WTC11 (cell line): ENCODE measurements at regions not wholly inside any gene's neighbourhood (a gene's known extent, or its start where the extent isn't known, plus 50 kb on each side); places are given as distances from the start of the nearest gene placed in this dataset.

ENCODE experiments used
- ATAC-seq: fragments of 200-7000 bp; cut with Tn5 transposase; 2 replicates; pipeline ENCODE4 v1.10.0; 2021; ENCODE audit warnings: mild to moderate bottlenecking, moderate library complexity
- CTCF ChIA-PET: fragments of 300-600 bp; sonication (Branson Sonifier 250); formaldehyde crosslinking; loops from one replicate; lab custom pipeline; 2021; ENCODE audit warnings: antibody characterized with exemption; lab: Charles Lee
- POLR2A ChIA-PET: fragments of 350-600 bp; sonication (Branson Sonifier 250); formaldehyde crosslinking; loops from one replicate; lab custom pipeline; 2021; ENCODE audit warnings: antibody characterized with exemption; lab: Charles Lee
- DNase-seq: peaks from one replicate; pipeline ENCODE4 v3.0.0; 2021; ENCODE audit warnings: low spot score
- H3K27ac Mint-ChIP-seq: 2 replicates; pipeline ENCODE4 v1.8.0; 2021; ENCODE audit warnings: mixed read lengths
- H3K27me3 Mint-ChIP-seq: 2 replicates; pipeline ENCODE4 v1.8.0; 2021; ENCODE audit warnings: low read depth, mild to moderate bottlenecking, moderate library complexity, mixed read lengths
- H3K36me3 Mint-ChIP-seq: 2 replicates; pipeline ENCODE4 v1.8.0; 2021; ENCODE audit warnings: mixed read lengths
- H3K4me1 Mint-ChIP-seq: 2 replicates; pipeline ENCODE4 v1.8.0; 2022; ENCODE audit warnings: mixed read lengths
- H3K4me3 Mint-ChIP-seq: 2 replicates; pipeline ENCODE4 v1.8.0; 2021; ENCODE audit warnings: mild to moderate bottlenecking, moderate library complexity, mixed read lengths
- H3K9me3 Mint-ChIP-seq: 2 replicates; pipeline ENCODE4 v1.8.0; 2021; ENCODE audit warnings: mixed read lengths
- ESRRA ChIP-seq: sonication (generic); formaldehyde crosslinking; IDR thresholded peaks from 2 replicates; pipeline ENCODE4 v1.8.1; 2022; ENCODE audit warnings: mild to moderate bottlenecking, missing genetic modification reagents, borderline replicate concordance
- FOXJ3 ChIP-seq: sonication (generic); formaldehyde crosslinking; IDR thresholded peaks from 2 replicates; pipeline ENCODE4 v1.9.0; 2021; ENCODE audit warnings: missing genetic modification reagents, mild to moderate bottlenecking, borderline replicate concordance
- FOXK1 ChIP-seq: sonication (generic); formaldehyde crosslinking; IDR thresholded peaks from 2 replicates; pipeline ENCODE4 v1.8.0; 2022; ENCODE audit warnings: mild to moderate bottlenecking, moderate library complexity, missing genetic modification reagents
- FOXP1 ChIP-seq: sonication (generic); formaldehyde crosslinking; IDR thresholded peaks from 2 replicates; pipeline ENCODE4 v1.8.0; 2022; ENCODE audit warnings: missing genetic modification reagents, mild to moderate bottlenecking, moderate library complexity, borderline replicate concordance
- GTF2I ChIP-seq: fragments of 250-450 bp; sonication (Bioruptor Pico); conservative IDR thresholded peaks from 2 replicates; pipeline ENCODE4 v1.4.0; 2021; ENCODE audit warnings: mild to moderate bottlenecking
- JAZF1 ChIP-seq: fragments of 250-450 bp; sonication (Bioruptor Pico); IDR thresholded peaks from 2 replicates; pipeline ENCODE4 v1.9.0; 2021; ENCODE audit warnings: moderate library complexity, mild to moderate bottlenecking, inconsistent platforms
- MXD4 ChIP-seq: fragments of 250-450 bp; sonication (Bioruptor Pico); IDR thresholded peaks from 2 replicates; pipeline ENCODE4 v1.8.0; 2021; ENCODE audit warnings: mild to moderate bottlenecking, moderate library complexity, borderline replicate concordance
- NFYB ChIP-seq: sonication (generic); formaldehyde crosslinking; conservative IDR thresholded peaks from 2 replicates; pipeline ENCODE4 v1.8.0; 2022; ENCODE audit warnings: low read depth, missing genetic modification reagents
- SMAD4 ChIP-seq: sonication (generic); formaldehyde crosslinking; IDR thresholded peaks from 2 replicates; pipeline ENCODE4 v1.8.0; 2022; ENCODE audit warnings: mild to moderate bottlenecking, missing genetic modification reagents
- TCF7 ChIP-seq: sonication (generic); formaldehyde crosslinking; IDR thresholded peaks from 2 replicates; pipeline ENCODE4 v1.8.0; 2022; ENCODE audit warnings: mild to moderate bottlenecking, low read depth, missing genetic modification reagents, moderate library complexity
- TEAD1 ChIP-seq: sonication (generic); formaldehyde crosslinking; IDR thresholded peaks from 2 replicates; pipeline ENCODE4 v1.8.0; 2022; ENCODE audit warnings: mild to moderate bottlenecking, missing genetic modification reagents
- TP53 ChIP-seq: sonication (generic); formaldehyde crosslinking; IDR thresholded peaks from 2 replicates; pipeline ENCODE4 v1.8.1; 2023; ENCODE audit warnings: mild to moderate bottlenecking, missing genetic modification reagents
- ZNF219 ChIP-seq: sonication (generic); formaldehyde crosslinking; IDR thresholded peaks from 2 replicates; pipeline ENCODE4 v1.8.0; 2023; ENCODE audit warnings: missing genetic modification reagents, mild to moderate bottlenecking, borderline replicate concordance
- TF ChIP-seq, protein P1 (sequence below): fragments of 250-450 bp; sonication (Bioruptor Pico); IDR thresholded peaks from 2 replicates; pipeline ENCODE4 v1.8.0; 2021; ENCODE audit warnings: mild to moderate bottlenecking
- TF ChIP-seq, protein P2 (sequence below): sonication (generic); formaldehyde crosslinking; IDR thresholded peaks from 2 replicates; pipeline ENCODE4 v1.8.1; 2022; ENCODE audit warnings: low read depth, missing genetic modification reagents, borderline replicate concordance
- TF ChIP-seq, protein P3 (sequence below): fragments of 250-450 bp; sonication (Bioruptor Pico); IDR thresholded peaks from 2 replicates; pipeline ENCODE4 v2.1.2; 2022; ENCODE audit warnings: mild to moderate bottlenecking, moderate library complexity
- TF ChIP-seq, protein P4 (sequence below): sonication (generic); formaldehyde crosslinking; IDR thresholded peaks from 2 replicates; pipeline ENCODE4 v1.8.1; 2022; ENCODE audit warnings: low read depth, mild to moderate bottlenecking, moderate library complexity, missing genetic modification reagents, borderline replicate concordance
- TF ChIP-seq, protein P5 (sequence below): sonication (generic); formaldehyde crosslinking; IDR thresholded peaks from 2 replicates; pipeline ENCODE4 v1.8.1; 2023; ENCODE audit warnings: mild to moderate bottlenecking, missing genetic modification reagents
- TF ChIP-seq, protein P6 (sequence below): sonication (generic); formaldehyde crosslinking; IDR thresholded peaks from 2 replicates; pipeline ENCODE4 v1.8.0; 2022; ENCODE audit warnings: mild to moderate bottlenecking, missing genetic modification reagents
- TF ChIP-seq, protein P7 (sequence below): sonication (generic); formaldehyde crosslinking; IDR thresholded peaks from 2 replicates; pipeline ENCODE4 v1.8.1; 2023; ENCODE audit warnings: mild to moderate bottlenecking, missing genetic modification reagents, moderate library complexity

DNA sequence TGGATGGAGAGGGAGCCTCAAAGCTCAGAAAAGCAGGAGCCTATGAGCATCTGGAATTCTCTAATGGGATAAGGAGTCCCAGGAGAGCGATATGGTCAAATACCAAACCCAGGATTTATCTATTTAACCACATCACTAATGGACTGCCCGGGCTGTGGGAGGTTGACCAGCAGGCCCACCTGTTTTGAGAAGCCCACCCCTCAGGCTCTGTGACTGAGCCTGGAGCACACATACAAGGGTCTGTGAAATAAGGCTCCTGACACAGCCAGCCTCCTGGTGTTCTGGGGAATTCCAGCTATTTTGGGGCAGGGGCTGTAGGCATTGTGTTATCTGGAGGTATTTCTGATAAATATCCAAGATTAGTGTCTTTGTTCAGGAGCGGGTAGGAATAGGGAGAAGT is 132.0 kb upstream of the C1orf21 start:
- Mint-ChIP-seq H3K27ac (no peak overlapping the region), H3K36me3 (no peaks in the 10 kb centered on the region)
- ATAC-seq, result peak; percentile 51; the same call in 1 of the 2 replicates
- TF ChIP-seq, protein P1, sequence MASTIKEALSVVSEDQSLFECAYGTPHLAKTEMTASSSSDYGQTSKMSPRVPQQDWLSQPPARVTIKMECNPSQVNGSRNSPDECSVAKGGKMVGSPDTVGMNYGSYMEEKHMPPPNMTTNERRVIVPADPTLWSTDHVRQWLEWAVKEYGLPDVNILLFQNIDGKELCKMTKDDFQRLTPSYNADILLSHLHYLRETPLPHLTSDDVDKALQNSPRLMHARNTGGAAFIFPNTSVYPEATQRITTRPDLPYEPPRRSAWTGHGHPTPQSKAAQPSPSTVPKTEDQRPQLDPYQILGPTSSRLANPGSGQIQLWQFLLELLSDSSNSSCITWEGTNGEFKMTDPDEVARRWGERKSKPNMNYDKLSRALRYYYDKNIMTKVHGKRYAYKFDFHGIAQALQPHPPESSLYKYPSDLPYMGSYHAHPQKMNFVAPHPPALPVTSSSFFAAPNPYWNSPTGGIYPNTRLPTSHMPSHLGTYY, result no peak
- TF ChIP-seq, protein P2, sequence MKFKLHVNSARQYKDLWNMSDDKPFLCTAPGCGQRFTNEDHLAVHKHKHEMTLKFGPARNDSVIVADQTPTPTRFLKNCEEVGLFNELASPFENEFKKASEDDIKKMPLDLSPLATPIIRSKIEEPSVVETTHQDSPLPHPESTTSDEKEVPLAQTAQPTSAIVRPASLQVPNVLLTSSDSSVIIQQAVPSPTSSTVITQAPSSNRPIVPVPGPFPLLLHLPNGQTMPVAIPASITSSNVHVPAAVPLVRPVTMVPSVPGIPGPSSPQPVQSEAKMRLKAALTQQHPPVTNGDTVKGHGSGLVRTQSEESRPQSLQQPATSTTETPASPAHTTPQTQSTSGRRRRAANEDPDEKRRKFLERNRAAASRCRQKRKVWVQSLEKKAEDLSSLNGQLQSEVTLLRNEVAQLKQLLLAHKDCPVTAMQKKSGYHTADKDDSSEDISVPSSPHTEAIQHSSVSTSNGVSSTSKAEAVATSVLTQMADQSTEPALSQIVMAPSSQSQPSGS (CRISPR knock-in tag), result no peak
- TF ChIP-seq, protein P3, sequence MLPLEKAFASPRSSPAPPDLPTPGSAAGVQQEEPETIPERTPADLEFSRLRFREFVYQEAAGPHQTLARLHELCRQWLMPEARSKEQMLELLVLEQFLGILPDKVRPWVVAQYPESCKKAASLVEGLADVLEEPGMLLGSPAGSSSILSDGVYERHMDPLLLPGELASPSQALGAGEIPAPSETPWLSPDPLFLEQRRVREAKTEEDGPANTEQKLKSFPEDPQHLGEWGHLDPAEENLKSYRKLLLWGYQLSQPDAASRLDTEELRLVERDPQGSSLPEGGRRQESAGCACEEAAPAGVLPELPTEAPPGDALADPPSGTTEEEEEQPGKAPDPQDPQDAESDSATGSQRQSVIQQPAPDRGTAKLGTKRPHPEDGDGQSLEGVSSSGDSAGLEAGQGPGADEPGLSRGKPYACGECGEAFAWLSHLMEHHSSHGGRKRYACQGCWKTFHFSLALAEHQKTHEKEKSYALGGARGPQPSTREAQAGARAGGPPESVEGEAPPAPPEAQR, result no peak
- no peak for TF ChIP-seq MXD4
- no peak for TF ChIP-seq GTF2I
- TF ChIP-seq ZNF219 (CRISPR knock-in tag), result no peak
- TF ChIP-seq, protein P4, sequence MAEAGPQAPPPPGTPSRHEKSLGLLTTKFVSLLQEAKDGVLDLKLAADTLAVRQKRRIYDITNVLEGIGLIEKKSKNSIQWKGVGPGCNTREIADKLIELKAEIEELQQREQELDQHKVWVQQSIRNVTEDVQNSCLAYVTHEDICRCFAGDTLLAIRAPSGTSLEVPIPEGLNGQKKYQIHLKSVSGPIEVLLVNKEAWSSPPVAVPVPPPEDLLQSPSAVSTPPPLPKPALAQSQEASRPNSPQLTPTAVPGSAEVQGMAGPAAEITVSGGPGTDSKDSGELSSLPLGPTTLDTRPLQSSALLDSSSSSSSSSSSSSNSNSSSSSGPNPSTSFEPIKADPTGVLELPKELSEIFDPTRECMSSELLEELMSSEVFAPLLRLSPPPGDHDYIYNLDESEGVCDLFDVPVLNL (CRISPR knock-in tag), result no peak
- TF ChIP-seq JAZF1 (CRISPR knock-in tag), result no peak
- TF ChIP-seq, protein P5, sequence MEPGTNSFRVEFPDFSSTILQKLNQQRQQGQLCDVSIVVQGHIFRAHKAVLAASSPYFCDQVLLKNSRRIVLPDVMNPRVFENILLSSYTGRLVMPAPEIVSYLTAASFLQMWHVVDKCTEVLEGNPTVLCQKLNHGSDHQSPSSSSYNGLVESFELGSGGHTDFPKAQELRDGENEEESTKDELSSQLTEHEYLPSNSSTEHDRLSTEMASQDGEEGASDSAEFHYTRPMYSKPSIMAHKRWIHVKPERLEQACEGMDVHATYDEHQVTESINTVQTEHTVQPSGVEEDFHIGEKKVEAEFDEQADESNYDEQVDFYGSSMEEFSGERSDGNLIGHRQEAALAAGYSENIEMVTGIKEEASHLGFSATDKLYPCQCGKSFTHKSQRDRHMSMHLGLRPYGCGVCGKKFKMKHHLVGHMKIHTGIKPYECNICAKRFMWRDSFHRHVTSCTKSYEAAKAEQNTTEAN (CRISPR knock-in tag), result no peak
- no peak for TF ChIP-seq SMAD4 (CRISPR knock-in tag)
- no peak for TF ChIP-seq NFYB (CRISPR knock-in tag)
- TF ChIP-seq TEAD1 (CRISPR knock-in tag), result no peak
- no peak for TF ChIP-seq TP53
- no peak for TF ChIP-seq FOXP1 (CRISPR knock-in tag)
- TF ChIP-seq TCF7 (CRISPR knock-in tag), result no peak
- TF ChIP-seq, all 79 proteins: peak for 0
- Mint-ChIP-seq H3K4me1 (peaks cover 4% of the 10 kb centered on the region; the same call in 1 of the 2 replicates), H3K4me3 (no peak overlapping the region), H3K9me3 (peaks cover 8% of the 10 kb centered on the region), H3K27me3 (no peaks in the 10 kb centered on the region)
- DNase-seq, result no peak
- POLR2A ChIA-PET, result no interaction called here
- CTCF ChIA-PET, result interaction anchor here (0.7 kb wide), 1 partner anchor 409 kb away, joined by 3 read pairs; no protein-coding TSS in a partner anchor

DNA sequence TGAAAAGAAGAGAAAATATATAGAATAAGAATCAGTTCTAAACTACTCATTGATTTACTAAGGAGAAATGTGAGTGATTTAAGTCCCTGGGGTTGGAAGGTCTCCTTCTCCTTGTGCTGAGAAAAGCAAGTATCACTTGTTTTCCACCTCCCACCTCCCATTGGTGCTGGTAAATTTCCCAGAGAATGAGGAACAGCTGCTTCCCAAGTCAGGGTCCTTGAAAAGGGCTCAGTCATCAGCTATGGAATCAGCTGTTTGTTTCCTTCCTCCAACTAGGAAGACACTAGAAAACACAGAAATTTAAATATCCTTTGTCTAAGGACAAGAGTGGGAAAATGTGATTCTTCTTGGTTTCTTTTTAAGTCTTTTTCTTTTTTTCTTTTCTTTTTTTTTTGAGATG is 131.3 kb upstream of the C1orf21 start:
- no peak for TF ChIP-seq MXD4
- TF ChIP-seq ESRRA (CRISPR knock-in tag), result no peak
- TF ChIP-seq FOXP1 (CRISPR knock-in tag), result no peak
- no peaks in the 10 kb centered on the region for H3K27me3 Mint-ChIP-seq

DNA sequence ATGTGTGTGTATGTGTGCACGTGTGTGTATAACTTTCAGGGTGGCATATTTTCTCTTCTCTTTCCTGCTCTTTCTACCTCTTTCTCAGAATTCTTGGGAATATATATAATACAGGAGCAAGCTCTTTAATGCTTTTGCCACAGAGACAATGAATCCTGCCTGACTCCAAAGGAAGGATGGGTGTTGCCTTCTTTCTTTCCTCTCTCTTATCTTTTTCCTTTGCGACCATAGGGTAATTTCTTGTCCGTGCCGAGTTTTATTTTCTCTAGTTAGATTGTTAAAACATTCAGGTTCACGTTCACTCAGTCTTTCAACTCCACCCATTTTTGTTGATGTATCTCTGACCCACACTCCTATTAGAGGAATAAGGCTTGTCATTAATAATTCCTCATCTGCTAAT is 129.0 kb upstream of the C1orf21 start:
- ChIA-PET POLR2A (no interaction called here), CTCF (no interaction called here)
- Mint-ChIP-seq H3K36me3 (no peaks in the 10 kb centered on the region), H3K9me3 (peaks cover 8% of the 10 kb centered on the region), H3K4me3 (no peak overlapping the region), H3K27me3 (no peaks in the 10 kb centered on the region; the same call in 1 of the 2 replicates), H3K27ac (no peak overlapping the region), H3K4me1 (peaks cover 4% of the 10 kb centered on the region; the same call in 1 of the 2 replicates)
- DNase-seq (no peak), ATAC-seq (no peak)
- TF ChIP-seq, protein P6, sequence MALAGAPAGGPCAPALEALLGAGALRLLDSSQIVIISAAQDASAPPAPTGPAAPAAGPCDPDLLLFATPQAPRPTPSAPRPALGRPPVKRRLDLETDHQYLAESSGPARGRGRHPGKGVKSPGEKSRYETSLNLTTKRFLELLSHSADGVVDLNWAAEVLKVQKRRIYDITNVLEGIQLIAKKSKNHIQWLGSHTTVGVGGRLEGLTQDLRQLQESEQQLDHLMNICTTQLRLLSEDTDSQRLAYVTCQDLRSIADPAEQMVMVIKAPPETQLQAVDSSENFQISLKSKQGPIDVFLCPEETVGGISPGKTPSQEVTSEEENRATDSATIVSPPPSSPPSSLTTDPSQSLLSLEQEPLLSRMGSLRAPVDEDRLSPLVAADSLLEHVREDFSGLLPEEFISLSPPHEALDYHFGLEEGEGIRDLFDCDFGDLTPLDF, result no peak
- TF ChIP-seq FOXK1 (CRISPR knock-in tag) (no peak), FOXJ3 (CRISPR knock-in tag) (no peak)
- TF ChIP-seq, protein P7, sequence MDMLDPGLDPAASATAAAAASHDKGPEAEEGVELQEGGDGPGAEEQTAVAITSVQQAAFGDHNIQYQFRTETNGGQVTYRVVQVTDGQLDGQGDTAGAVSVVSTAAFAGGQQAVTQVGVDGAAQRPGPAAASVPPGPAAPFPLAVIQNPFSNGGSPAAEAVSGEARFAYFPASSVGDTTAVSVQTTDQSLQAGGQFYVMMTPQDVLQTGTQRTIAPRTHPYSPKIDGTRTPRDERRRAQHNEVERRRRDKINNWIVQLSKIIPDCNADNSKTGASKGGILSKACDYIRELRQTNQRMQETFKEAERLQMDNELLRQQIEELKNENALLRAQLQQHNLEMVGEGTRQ, result no peak

More for the DNA sequence above, 131.3 kb upstream of the C1orf21 start:
- H3K36me3 Mint-ChIP-seq, result no peaks in the 10 kb centered on the region
- ChIA-PET CTCF (no interaction called here), POLR2A (no interaction called here)
- ATAC-seq (no peak), DNase-seq (no peak)
- peaks cover 8% of the 10 kb centered on the region for H3K9me3 Mint-ChIP-seq
- no peak overlapping the region for H3K27ac Mint-ChIP-seq
- H3K4me1 Mint-ChIP-seq, result peaks cover 4% of the 10 kb centered on the region; the same call in 1 of the 2 replicates
- H3K4me3 Mint-ChIP-seq, result no peak overlapping the region
